Transverse colon (tissue), 4 donors: ENCODE measurements at regions not wholly inside any gene's neighbourhood (a gene's known extent, or its start where the extent isn't known, plus 50 kb on each side); places are given as distances from the start of the nearest gene placed in this dataset.

Experiments used
- DNase-seq: peaks from one replicate; pipeline ENCODE4 v3.0.0-alpha.2; 2019
- H3K27ac ChIP-seq, 4 donors: fragments of 200-600 bp; sonication (generic); 2 replicates each; pipeline ENCODE4 v1.5.1; 2016 to 2018; ENCODE audit warnings: inconsistent platforms in 4 of 4
- H3K27me3 ChIP-seq: fragments of 200-600 bp; sonication (generic); 2 replicates; pipeline ENCODE4 v1.5.1; 2017; ENCODE audit warnings: inconsistent platforms
- H3K36me3 ChIP-seq, 4 donors: fragments of 200-600 bp; sonication (generic); 2 replicates each; pipeline ENCODE4 v1.5.1; 2017 to 2019; ENCODE audit warnings: inconsistent platforms in 4 of 4
- H3K4me1 ChIP-seq, 4 donors: fragments of 200-600 bp; sonication (generic); 2 replicates each; pipeline ENCODE4 v1.5.1; 2017 to 2020; ENCODE audit warnings: inconsistent platforms in 4 of 4
- H3K4me3 ChIP-seq, 4 donors: fragments of 200-600 bp; sonication (generic); 1 replicate in 1 of 4; 2 replicates in 3 of 4; pipeline versions ENCODE4 v1.5.1 to v1.6.1; 2017 to 2019; ENCODE audit warnings: inconsistent platforms in 4 of 4
- H3K9me3 ChIP-seq, 2 donors: fragments of 200-600 bp; sonication (generic); 2 replicates each; pipeline ENCODE4 v1.5.1; 2017 to 2019; ENCODE audit warnings: inconsistent platforms in 2 of 2
- CTCF ChIP-seq, 5 experiments: fragments of 200-600 bp in 3 of 5; fragments of 450-650 bp in 2 of 5; sonication (generic) in 3 of 5; IDR thresholded peaks; 1 replicate in 2 of 5; 2 replicates in 3 of 5; pipeline ENCODE4 v1.5.1; 2016 to 2017; ENCODE audit warnings: antibody characterized with exemption in 5 of 5, inconsistent platforms in 3 of 5, mild to moderate bottlenecking in 2 of 5, moderate library complexity in 1 of 5
- EP300 ChIP-seq: sonication (generic); formaldehyde crosslinking; IDR thresholded peaks from one replicate; pipeline ENCODE4 v1.6.1; 2017; ENCODE audit warnings: antibody characterized with exemption, low read depth
- POLR2A ChIP-seq: fragments of 450-650 bp; IDR thresholded peaks from one replicate; pipeline ENCODE4 v1.6.1; 2016; ENCODE audit warnings: antibody characterized with exemption, mild to moderate bottlenecking, moderate library complexity
- POLR2AphosphoS5 ChIP-seq, 3 donors: sonication (generic); formaldehyde crosslinking; IDR thresholded peaks; one replicate each; pipeline ENCODE4 v1.6.1; 2016; ENCODE audit warnings: antibody characterized with exemption in 3 of 3
- WGBS, 2 donors: methylation state at CpG; one replicate each; pipeline ENCODE4 v1.1.5; 2018; ENCODE audit warnings: low coverage in 1 of 2; 5-methylcytosine and 5-hydroxymethylcytosine counted together
- in situ Hi-C, 4 donors: fragments of 200-750 bp; cut with MboI; loops; one replicate each; pipeline versions ENCODE4 v1.15.0 to v1.15.1; 2017; ENCODE audit warnings: low sequenced_read_pairs in 3 of 4, low pct_ligation_motif_present in 1 of 4, low pct_unique_long_range_greater_than_20kb in 1 of 4
- intact Hi-C: fragments of 100-400 bp; cut with DNase I; formaldehyde crosslinking; loops from one replicate; pipeline ENCODE4 v1.15.1; 2023; ENCODE audit warnings: low total_unique reads

- Histone ChIP-seq H3K4me1 (peaks cover 0 to 42% (median 8%) of the 10 kb centered on the region in 4 donors), H3K27ac (no peak overlapping the region), H3K27me3 (peaks cover 20% of the 10 kb centered on the region), H3K4me3 (no peak overlapping the region), H3K9me3 (no peaks in the 10 kb centered on the region), H3K36me3 (no peaks in the 10 kb centered on the region)
- 78 to 87% methylated on average over 2 of the region's 2 CpGs for WGBS, 2 donors
- DNase-seq = no peak
- no peak for TF ChIP-seq CTCF (IDR thresholded peaks at IDR 0.05)
- no peak for TF ChIP-seq EP300
- no peak for TF ChIP-seq POLR2AphosphoS5 (IDR thresholded peaks at IDR 0.05)
- no peak for TF ChIP-seq POLR2A
- in situ Hi-C loops (loop anchor here in 3 of 4 donors (5.0 to 25.0 kb wide), 4 partner anchors 111 to 481 kb away; partner anchors contain the start of gene PRND (in 1 of the 3)), intact Hi-C loops (no loop called here)
Observed at GRCh38 chr20:4606051-4606450, 80.2 kb upstream of the PRNP start.

- in situ Hi-C loops = loop anchor here in 3 of 4 donors (5.0 to 25.0 kb wide), 4 partner anchors 112 to 482 kb away; partner anchors contain the start of gene PRND (in 1 of the 3)
Observed at GRCh38 chr20:4605166-4605565, 81.1 kb upstream of the PRNP start.

GRCh38 chr20:4604580-4604979, 81.7 kb upstream of the PRNP start:
- WGBS, 2 donors = 28 to 38% methylated on average over 3 of the region's 3 CpGs
- Histone ChIP-seq H3K27me3 (peaks cover 20% of the 10 kb centered on the region), H3K9me3 (no peaks in the 10 kb centered on the region), H3K4me1 (peaks cover 0 to 44% (median 8%) of the 10 kb centered on the region in 4 donors), H3K27ac (peak overlapping the region; percentile 56 to 84 (median 65)), H3K4me3 (no peak overlapping the region), H3K36me3 (no peaks in the 10 kb centered on the region)
- intact Hi-C loops (no loop called here), in situ Hi-C loops (loop anchor here (5.0 to 25.0 kb wide), 4 partner anchors 113 to 483 kb away; partner anchors contain the start of gene PRND (in 1 of the 4))
- TF ChIP-seq EP300 (no peak), POLR2AphosphoS5 (IDR thresholded peaks at IDR 0.05) (peak in 2 of 3 donors; percentile 36 to 39)
- DNase-seq = no peak

More at GRCh38 chr20:4605166-4605565, 81.1 kb upstream of the PRNP start:
- H3K4me3 ChIP-seq = no peak overlapping the region
- H3K4me1 ChIP-seq = peaks cover 0 to 44% (median 8%) of the 10 kb centered on the region in 4 donors
- no peaks in the 10 kb centered on the region for H3K36me3 ChIP-seq
- H3K27me3 ChIP-seq = peaks cover 20% of the 10 kb centered on the region
- WGBS, 2 donors = 22 to 33% methylated on average over 4 of the region's 4 CpGs
- TF ChIP-seq POLR2AphosphoS5 (IDR thresholded peaks at IDR 0.05) (no peak), CTCF (IDR thresholded peaks at IDR 0.05) (no peak), EP300 (no peak), POLR2A (no peak)
- H3K9me3 ChIP-seq = no peaks in the 10 kb centered on the region
- intact Hi-C loops = no loop called here
- peak overlapping the region in 2 of 4 donors; percentile 73 to 84 for H3K27ac ChIP-seq
- no peak for DNase-seq

GRCh38 chr20:4603724-4604123, 82.5 kb upstream of the PRNP start:
- Histone ChIP-seq H3K27me3 (peaks cover 20% of the 10 kb centered on the region), H3K4me3 (no peak overlapping the region), H3K36me3 (no peaks in the 10 kb centered on the region), H3K27ac (peak overlapping the region; percentile 57 to 84 (median 66)), H3K4me1 (peaks cover 0 to 44% (median 8%) of the 10 kb centered on the region in 4 donors), H3K9me3 (no peaks in the 10 kb centered on the region)
- in situ Hi-C loops (loop anchor here (5.0 to 25.0 kb wide), 4 partner anchors 114 to 484 kb away; partner anchors contain the start of gene PRND (in 1 of the 4)), intact Hi-C loops (no loop called here)
- TF ChIP-seq CTCF (IDR thresholded peaks at IDR 0.05) (no peak), POLR2AphosphoS5 (IDR thresholded peaks at IDR 0.05) (peak; percentile 70 to 83 (median 71)), EP300 (peak; percentile 79), POLR2A (no peak)
- WGBS, 2 donors = 21 to 25% methylated on average over 9 to 11 of the region's 11 CpGs
- no peak for DNase-seq

- TF ChIP-seq CTCF (IDR thresholded peaks at IDR 0.05) = no peak
- no peak for TF ChIP-seq POLR2A
- TF ChIP-seq POLR2AphosphoS5 (IDR thresholded peaks at IDR 0.05) = no peak
- no peak for TF ChIP-seq EP300
- 68% methylated on average over 4 of the region's 4 CpGs; no CpG with 5 or more reads in 1 of the 2 donors for WGBS, 2 donors
- in situ Hi-C loops = loop anchor here (5.0 to 25.0 kb wide), 4 partner anchors 115 to 485 kb away; partner anchors contain the start of gene PRND (in 1 of the 4)
- peak overlapping the region in 3 of 4 donors; percentile 33 to 84 (median 73) for H3K27ac ChIP-seq
- intact Hi-C loops = no loop called here
- no peak overlapping the region for H3K4me3 ChIP-seq
- DNase-seq = no peak
- H3K4me1 ChIP-seq = peaks cover 0 to 44% (median 8%) of the 10 kb centered on the region in 4 donors
- H3K27me3 ChIP-seq = peaks cover 20% of the 10 kb centered on the region
- no peaks in the 10 kb centered on the region for H3K36me3 ChIP-seq
- H3K9me3 ChIP-seq = no peaks in the 10 kb centered on the region
Observed at GRCh38 chr20:4602297-4602631, 84.0 kb upstream of the PRNP start.
